Tibial nerve (tissue), 4 donors: ENCODE measurements at regions not wholly inside any gene's neighbourhood (a gene's known extent, or its start where the extent isn't known, plus 50 kb on each side); places are given as distances from the start of the nearest gene placed in this dataset.

Source experiments
- DNase-seq, 2 donors: peaks; one replicate each; pipeline ENCODE4 v3.0.0-alpha.2; 2019; ENCODE audit warnings: low spot score in 2 of 2
- H3K27ac ChIP-seq, 4 donors: fragments of 200-600 bp; sonication (generic) in 3 of 4; one replicate each; pipeline ENCODE4 v1.5.1; 2017 to 2019; ENCODE audit warnings: mild to moderate bottlenecking in 1 of 4
- H3K27me3 ChIP-seq, 2 donors: fragments of 200-600 bp; sonication (generic) in 1 of 2; one replicate each; pipeline versions ENCODE4 v1.5.1 to v1.6.0; 2017 to 2019
- H3K36me3 ChIP-seq, 3 donors: fragments of 200-600 bp; sonication (generic); one replicate each; pipeline ENCODE4 v1.5.1; 2018 to 2019
- H3K4me1 ChIP-seq, 4 donors: fragments of 200-600 bp; sonication (generic) in 3 of 4; one replicate each; pipeline ENCODE4 v1.5.1; 2017 to 2019
- H3K4me3 ChIP-seq, 4 donors: fragments of 200-600 bp; sonication (generic) in 3 of 4; one replicate each; pipeline ENCODE4 v1.5.1; 2017 to 2019; ENCODE audit warnings: mild to moderate bottlenecking in 1 of 4, moderate library complexity in 1 of 4
- H3K9me3 ChIP-seq, 4 donors: fragments of 200-600 bp; sonication (generic) in 3 of 4; one replicate each; pipeline ENCODE4 v1.5.1; 2017 to 2019
- EP300 ChIP-seq, 2 donors: sonication (generic); formaldehyde crosslinking; IDR thresholded peaks; one replicate each; pipeline ENCODE4 v1.6.1; 2017; ENCODE audit warnings: antibody characterized with exemption in 2 of 2, mild to moderate bottlenecking in 1 of 2
- POLR2A ChIP-seq, 2 donors: fragments of 450-650 bp; IDR thresholded peaks; one replicate each; pipeline ENCODE4 v1.6.1; 2017; ENCODE audit warnings: antibody characterized with exemption in 2 of 2, mild to moderate bottlenecking in 2 of 2, moderate library complexity in 2 of 2
- WGBS, 2 donors: methylation state at CpG; one replicate each; pipeline ENCODE4 v1.1.5; 2018; 5-methylcytosine and 5-hydroxymethylcytosine counted together
- TF ChIP-seq, protein P1 (sequence below), 5 experiments: fragments of 200-600 bp in 3 of 5; fragments of 450-650 bp in 2 of 5; sonication (generic) in 3 of 5; IDR thresholded peaks; one replicate each; pipeline ENCODE4 v1.5.1; 2016 to 2019; ENCODE audit warnings: antibody characterized with exemption in 5 of 5, mild to moderate bottlenecking in 3 of 5, moderate library complexity in 2 of 5

DNA sequence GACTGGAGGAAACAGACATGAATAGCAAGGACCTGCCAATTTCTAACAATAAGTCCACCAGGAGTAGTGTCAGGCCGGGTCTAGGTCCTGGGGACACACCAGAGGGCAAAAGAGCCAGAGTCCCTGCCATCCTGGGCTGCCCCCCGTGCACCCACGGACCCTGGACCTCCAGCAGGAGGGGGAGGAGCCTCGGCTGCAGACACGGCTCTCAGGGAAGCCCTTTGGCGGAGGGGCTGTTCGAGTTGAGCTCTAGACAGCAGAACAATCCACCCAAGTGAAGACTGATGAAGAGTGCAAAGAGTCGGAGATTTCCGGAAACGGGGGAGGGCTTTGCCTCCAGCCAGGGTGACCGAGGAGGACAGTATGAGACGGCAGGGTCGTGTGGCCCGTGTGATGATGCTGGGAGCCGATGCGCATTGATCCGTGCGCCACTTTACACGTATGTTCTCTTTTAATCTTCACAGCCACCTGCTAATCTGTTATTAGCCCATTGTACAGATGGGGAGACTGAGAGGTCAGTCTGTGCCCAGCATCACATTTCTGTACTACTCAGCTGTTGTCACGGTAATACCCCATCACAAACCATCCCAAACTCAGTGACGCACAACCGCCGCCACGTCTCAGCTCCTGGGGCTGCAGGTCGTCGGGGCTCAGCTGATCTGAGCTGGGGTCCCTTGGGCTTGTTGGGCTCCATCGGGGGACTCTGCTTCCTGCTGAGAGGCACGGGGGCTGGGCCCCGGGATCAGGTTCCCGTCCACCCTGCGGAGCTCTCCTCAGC is 502.0 kb downstream of the PREX1 start:
- no peak for DNase-seq
- 87% methylated on average over 24 to 31 of the region's 31 CpGs for WGBS, 2 donors
- H3K27me3 ChIP-seq: no peaks in the 10 kb centered on the region
- TF ChIP-seq EP300 (IDR thresholded peaks at IDR 0.05): no peak
- TF ChIP-seq POLR2A (IDR thresholded peaks at IDR 0.05): no peak
- TF ChIP-seq, protein P1, sequence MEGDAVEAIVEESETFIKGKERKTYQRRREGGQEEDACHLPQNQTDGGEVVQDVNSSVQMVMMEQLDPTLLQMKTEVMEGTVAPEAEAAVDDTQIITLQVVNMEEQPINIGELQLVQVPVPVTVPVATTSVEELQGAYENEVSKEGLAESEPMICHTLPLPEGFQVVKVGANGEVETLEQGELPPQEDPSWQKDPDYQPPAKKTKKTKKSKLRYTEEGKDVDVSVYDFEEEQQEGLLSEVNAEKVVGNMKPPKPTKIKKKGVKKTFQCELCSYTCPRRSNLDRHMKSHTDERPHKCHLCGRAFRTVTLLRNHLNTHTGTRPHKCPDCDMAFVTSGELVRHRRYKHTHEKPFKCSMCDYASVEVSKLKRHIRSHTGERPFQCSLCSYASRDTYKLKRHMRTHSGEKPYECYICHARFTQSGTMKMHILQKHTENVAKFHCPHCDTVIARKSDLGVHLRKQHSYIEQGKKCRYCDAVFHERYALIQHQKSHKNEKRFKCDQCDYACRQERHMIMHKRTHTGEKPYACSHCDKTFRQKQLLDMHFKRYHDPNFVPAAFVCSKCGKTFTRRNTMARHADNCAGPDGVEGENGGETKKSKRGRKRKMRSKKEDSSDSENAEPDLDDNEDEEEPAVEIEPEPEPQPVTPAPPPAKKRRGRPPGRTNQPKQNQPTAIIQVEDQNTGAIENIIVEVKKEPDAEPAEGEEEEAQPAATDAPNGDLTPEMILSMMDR (IDR thresholded peaks at IDR 0.05): no peak
- no peak overlapping the region for H3K27ac ChIP-seq
- H3K36me3 ChIP-seq: no peaks in the 10 kb centered on the region
- H3K4me1 ChIP-seq: no peaks in the 10 kb centered on the region
- no peaks in the 10 kb centered on the region for H3K9me3 ChIP-seq
- no peak overlapping the region for H3K4me3 ChIP-seq

DNA sequence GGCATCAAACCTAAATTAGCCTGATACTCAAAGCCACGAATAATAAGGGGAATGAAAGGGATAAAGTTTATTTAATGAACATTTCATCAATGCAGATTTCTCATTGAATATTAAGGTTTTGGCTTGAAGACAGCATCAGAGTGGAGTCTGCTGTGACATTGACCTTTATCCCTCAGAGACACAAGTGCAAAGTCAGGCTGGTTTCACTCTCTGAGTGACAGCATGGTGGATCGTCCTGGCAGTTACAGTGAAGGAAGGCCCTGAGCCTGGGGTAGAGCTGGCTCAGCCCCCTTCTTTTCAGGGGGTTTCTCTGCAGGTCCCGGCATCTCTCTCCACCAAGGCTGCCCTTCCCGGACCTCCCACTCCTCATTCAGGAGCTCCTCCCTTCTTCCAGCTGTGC is 503.1 kb downstream of the PREX1 start:
- Histone ChIP-seq H3K4me1 (no peaks in the 10 kb centered on the region), H3K9me3 (no peaks in the 10 kb centered on the region), H3K4me3 (no peak overlapping the region), H3K27me3 (no peaks in the 10 kb centered on the region), H3K36me3 (no peaks in the 10 kb centered on the region), H3K27ac (no peak overlapping the region)
- WGBS, 2 donors: 78 to 87% methylated on average over 4 of the region's 4 CpGs
- TF ChIP-seq POLR2A (IDR thresholded peaks at IDR 0.05) (no peak), EP300 (IDR thresholded peaks at IDR 0.05) (no peak)
- TF ChIP-seq, protein P1 (IDR thresholded peaks at IDR 0.05): no peak
- no peak for DNase-seq

DNA sequence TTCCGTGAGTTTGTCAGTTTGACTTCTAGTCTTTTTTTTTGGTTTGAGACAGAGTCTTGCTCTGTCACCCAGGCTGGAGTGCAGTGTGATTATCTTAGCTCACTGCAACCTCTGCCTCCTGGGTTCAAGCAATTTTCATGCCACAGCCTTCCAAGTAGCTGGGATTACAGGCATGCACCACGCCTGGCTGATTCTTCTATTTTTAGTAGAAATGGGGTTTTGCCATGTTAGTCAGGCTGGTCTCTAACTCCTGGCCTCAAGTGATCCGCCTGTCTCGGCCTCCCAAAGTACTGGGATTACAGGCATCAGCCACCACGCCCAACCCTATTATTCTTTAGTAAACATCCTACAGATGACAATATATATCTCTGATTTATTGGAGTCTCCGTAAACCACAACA is 506.5 kb downstream of the PREX1 start:
- Histone ChIP-seq H3K4me1 (no peaks in the 10 kb centered on the region), H3K27ac (no peak overlapping the region), H3K9me3 (no peaks in the 10 kb centered on the region), H3K36me3 (no peaks in the 10 kb centered on the region), H3K4me3 (no peak overlapping the region), H3K27me3 (no peaks in the 10 kb centered on the region)
- DNase-seq: no peak
- no peak for TF ChIP-seq POLR2A (IDR thresholded peaks at IDR 0.05)
- TF ChIP-seq, protein P1 (IDR thresholded peaks at IDR 0.05): no peak
- TF ChIP-seq EP300 (IDR thresholded peaks at IDR 0.05): no peak
- 87 to 88% methylated on average over 6 of the region's 6 CpGs for WGBS, 2 donors

DNA sequence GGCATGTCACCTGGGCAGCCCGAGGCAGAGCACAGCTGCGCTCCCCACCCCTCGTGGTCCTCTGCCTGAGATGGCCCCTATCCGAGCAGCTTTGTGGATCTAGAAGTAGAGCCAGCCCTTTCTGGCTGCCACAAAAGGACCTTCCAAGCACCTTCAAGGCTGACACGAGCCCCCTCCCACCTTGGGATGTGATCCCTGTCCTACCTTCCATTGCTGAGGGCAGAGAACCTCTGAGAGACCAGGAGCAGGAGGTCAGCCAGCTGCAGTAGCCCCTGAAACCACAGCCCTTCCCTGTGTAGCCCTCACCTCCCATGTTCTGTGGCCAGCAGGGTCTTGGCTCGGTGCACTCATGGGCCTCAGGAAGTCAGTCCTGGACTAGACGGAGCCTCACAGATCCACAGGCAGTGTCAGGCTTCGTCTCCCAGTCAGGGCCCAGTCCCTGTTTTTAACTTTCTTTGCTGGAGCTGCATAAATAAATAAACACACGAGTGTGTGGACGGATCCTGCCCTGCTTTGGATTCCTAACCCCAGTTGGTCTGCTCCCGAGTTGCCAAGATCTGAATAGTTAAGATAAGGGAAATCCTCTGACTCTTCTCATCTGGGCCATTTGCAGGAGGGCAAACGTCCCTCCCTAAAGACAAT is 507.7 kb downstream of the PREX1 start:
- H3K9me3 ChIP-seq: no peaks in the 10 kb centered on the region
- DNase-seq: no peak
- no peak overlapping the region for H3K27ac ChIP-seq
- 45 to 52% methylated on average over 11 to 12 of the region's 12 CpGs for WGBS, 2 donors
- no peaks in the 10 kb centered on the region for H3K36me3 ChIP-seq
- no peaks in the 10 kb centered on the region for H3K4me1 ChIP-seq
- no peaks in the 10 kb centered on the region for H3K27me3 ChIP-seq
- no peak for TF ChIP-seq POLR2A (IDR thresholded peaks at IDR 0.05)
- TF ChIP-seq EP300 (IDR thresholded peaks at IDR 0.05): no peak
- TF ChIP-seq, protein P1 (IDR thresholded peaks at IDR 0.05): no peak
- no peak overlapping the region for H3K4me3 ChIP-seq

DNA sequence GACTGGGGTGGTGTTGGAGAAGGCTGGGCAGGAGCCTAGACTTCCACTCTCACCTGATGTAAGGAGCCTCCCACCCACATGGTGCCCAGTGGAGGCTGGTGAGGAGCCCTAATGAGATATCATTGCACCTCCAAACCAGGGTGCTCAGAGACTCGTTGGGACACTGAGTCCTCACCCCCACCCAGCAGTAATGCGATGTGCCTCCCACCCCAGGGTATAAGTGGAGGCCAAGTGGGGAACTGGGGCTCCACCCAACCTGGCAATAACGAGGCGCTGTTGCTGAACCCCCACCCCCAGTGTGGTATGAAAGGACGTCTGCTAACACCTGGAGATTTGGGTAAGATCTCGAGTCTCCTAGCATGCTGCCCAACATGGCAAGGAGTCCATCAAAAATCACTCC is 510.2 kb downstream of the PREX1 start:
- H3K4me3 ChIP-seq: no peak overlapping the region
- H3K27me3 ChIP-seq: no peaks in the 10 kb centered on the region
- H3K27ac ChIP-seq: no peak overlapping the region
- TF ChIP-seq POLR2A (IDR thresholded peaks at IDR 0.05) (no peak), EP300 (IDR thresholded peaks at IDR 0.05) (no peak)
- TF ChIP-seq, protein P1 (IDR thresholded peaks at IDR 0.05): no peak
- DNase-seq: no peak
- H3K36me3 ChIP-seq: no peaks in the 10 kb centered on the region
- no peaks in the 10 kb centered on the region for H3K9me3 ChIP-seq
- H3K4me1 ChIP-seq: peaks cover 0 to 3% (median 0%) of the 10 kb centered on the region in 4 donors
- 88 to 93% methylated on average over 6 of the region's 6 CpGs for WGBS, 2 donors
